GM12878 (cell line): ENCODE measurements at regions not wholly inside any gene's neighbourhood (a gene's known extent, or its start where the extent isn't known, plus 50 kb on each side); places are given as distances from the start of the nearest gene placed in this dataset.

ENCODE experiments used
- BHLHE40 ChIP-seq, 2 experiments: fragments of 450-650 bp in 1 of 2; IDR thresholded peaks; 2 replicates each; pipeline ENCODE4 v1.6.1; 2011 to 2017; ENCODE audit warnings: low read depth in 2 of 2, borderline replicate concordance in 1 of 2, improper control_type of control experiment in 1 of 2, low read length in 1 of 2, mild to moderate bottlenecking in 1 of 2
- BRCA1 ChIP-seq: IDR thresholded peaks from 2 replicates; pipeline ENCODE4 v1.6.1; 2011; ENCODE audit warnings: low read depth, low read length, improper control_type of control experiment
- ELK1 ChIP-seq: IDR thresholded peaks from 2 replicates; pipeline ENCODE4 v1.6.1; 2012; ENCODE audit warnings: low read depth, low read length, improper control_type of control experiment
- GABPA ChIP-seq: IDR thresholded peaks from 2 replicates; pipeline ENCODE4 v1.6.1; 2014; ENCODE audit warnings: antibody characterized with exemption, low read depth, mild to moderate bottlenecking, inconsistent platforms
- HDAC2 ChIP-seq: fragments of 200-600 bp; sonication (generic); IDR thresholded peaks from 2 replicates; pipeline ENCODE4 v1.6.1; 2017
- KDM1A ChIP-seq: fragments of 200-600 bp; sonication (generic); IDR thresholded peaks from 2 replicates; pipeline ENCODE4 v1.6.1; 2016; ENCODE audit warnings: borderline replicate concordance
- MEF2A ChIP-seq: IDR thresholded peaks from 2 replicates; pipeline ENCODE4 v1.6.1; 2011; ENCODE audit warnings: low read depth, mild to moderate bottlenecking, low read length, moderate library complexity; ENCODE audit not compliant: insufficient read depth
- NFIC ChIP-seq: IDR thresholded peaks from 2 replicates; pipeline ENCODE4 v1.6.1; 2012; ENCODE audit warnings: low read depth, mild to moderate bottlenecking, inconsistent platforms, low read length, moderate library complexity
- PAX5 ChIP-seq: IDR thresholded peaks from 2 replicates; pipeline ENCODE4 v1.6.1; 2011; ENCODE audit warnings: low read depth, low read length, borderline replicate concordance
- POLR2AphosphoS2 ChIP-seq: IDR thresholded peaks from 2 replicates; pipeline ENCODE4 v1.6.1; 2011; ENCODE audit warnings: low read depth, mild to moderate bottlenecking, low read length, improper control_type of control experiment, moderate library complexity
- RAD21 ChIP-seq: IDR thresholded peaks from 2 replicates; pipeline ENCODE4 v1.6.1; 2011; ENCODE audit warnings: mild to moderate bottlenecking, low read depth, low read length, moderate library complexity; ENCODE audit not compliant: insufficient read depth
- RELB ChIP-seq: fragments of 450-650 bp; IDR thresholded peaks from 2 replicates; pipeline ENCODE4 v1.6.1; 2017; ENCODE audit warnings: low read depth, mild to moderate bottlenecking, moderate library complexity
- SIX5 ChIP-seq: IDR thresholded peaks from 2 replicates; pipeline ENCODE4 v1.6.1; 2011; ENCODE audit warnings: mild to moderate bottlenecking, low read depth, low read length, moderate library complexity; ENCODE audit not compliant: severe bottlenecking
- SPI1 ChIP-seq: IDR thresholded peaks from 2 replicates; pipeline ENCODE4 v1.6.1; 2011; ENCODE audit warnings: low read depth, mild to moderate bottlenecking, low read length, moderate library complexity, borderline replicate concordance; ENCODE audit not compliant: insufficient read depth
- SRF ChIP-seq, 2 experiments: IDR thresholded peaks; 2 replicates each; pipeline ENCODE4 v1.6.1; 2011; ENCODE audit warnings: low read depth in 2 of 2, low read length in 2 of 2, mild to moderate bottlenecking in 1 of 2, moderate library complexity in 1 of 2
- STAT1 ChIP-seq: fragments of 450-650 bp; conservative IDR thresholded peaks from 2 replicates; pipeline ENCODE4 v1.6.1; 2014; ENCODE audit warnings: antibody characterized with exemption, mild to moderate bottlenecking
- STAT3 ChIP-seq: IDR thresholded peaks from 2 replicates; pipeline ENCODE4 v1.6.1; 2011; ENCODE audit warnings: low read depth, low read length, improper control_type of control experiment
- SUPT20H ChIP-seq: IDR thresholded peaks from 2 replicates; pipeline ENCODE4 v1.6.1; 2011; ENCODE audit warnings: low read depth, mild to moderate bottlenecking, low read length, moderate library complexity, borderline replicate concordance; ENCODE audit not compliant: control insufficient read depth
- TAF1 ChIP-seq: IDR thresholded peaks from 2 replicates; pipeline ENCODE4 v1.6.1; 2011; ENCODE audit warnings: mild to moderate bottlenecking, low read depth, low read length, borderline replicate concordance
- USF1 ChIP-seq: IDR thresholded peaks from 2 replicates; pipeline ENCODE4 v1.6.1; 2011; ENCODE audit warnings: borderline replicate concordance, low read depth, mild to moderate bottlenecking, moderate library complexity, mixed read lengths, low read length; ENCODE audit not compliant: insufficient read depth; ENCODE audit errors: extremely low read length
- ZBTB4 ChIP-seq: fragments of 450-650 bp; formaldehyde crosslinking; IDR thresholded peaks from 2 replicates; pipeline ENCODE4 v1.4.0; 2022; ENCODE audit warnings: mild to moderate bottlenecking, moderate library complexity
- ZZZ3 ChIP-seq: IDR thresholded peaks from 2 replicates; pipeline ENCODE4 v1.6.1; 2011; ENCODE audit warnings: low read depth; ENCODE audit not compliant: control insufficient read depth, insufficient read length

- no peak for TF ChIP-seq SUPT20H
- TF ChIP-seq PAX5: peak; percentile 45; the same call in 1 of the 2 replicates
- peak; percentile 10; the same call in 1 of the 2 replicates for TF ChIP-seq TAF1
- TF ChIP-seq SIX5: no peak
- no peak for TF ChIP-seq ELK1
- TF ChIP-seq GABPA: no peak
- TF ChIP-seq STAT1: no peak
- TF ChIP-seq SPI1: peak; percentile 97
- no peak for TF ChIP-seq SRF (IDR thresholded peaks at IDR 0.05; ENCODE audit: low read depth in 2 of 2, low read length in 2 of 2)
- TF ChIP-seq RELB: peak; percentile 52; the same call in 1 of the 2 replicates
- TF ChIP-seq BHLHE40 (IDR thresholded peaks at IDR 0.05; ENCODE audit: borderline replicate concordance in 1 of 2, low read depth in 2 of 2, low read length in 1 of 2): 0 out of 4 replicates have a peak, but pooled peaks of 1 of the 2 experiments have one; percentile 24
- TF ChIP-seq HDAC2: no peak
- no peak for TF ChIP-seq BRCA1
- TF ChIP-seq ZZZ3: no peak
- TF ChIP-seq STAT3: peak; percentile 83; the same call in 1 of the 2 replicates
- TF ChIP-seq POLR2AphosphoS2: 0 out of 2 replicates have a peak, but pooled peaks have one; percentile 26
- peak; percentile 94 for TF ChIP-seq MEF2A
- TF ChIP-seq KDM1A: no peak
- no peak for TF ChIP-seq USF1
- no peak for TF ChIP-seq ZBTB4
- TF ChIP-seq RAD21: no peak
- TF ChIP-seq NFIC: peak; percentile 76
Measured at GRCh38 chr14:49971156-49972130, 78.6 kb downstream of the ARF6 start (continued).
